LNCAP (cell line): ENCODE measurements at regions not wholly inside any gene's neighbourhood (a gene's known extent, or its start where the extent isn't known, plus 50 kb on each side); places are given as distances from the start of the nearest gene placed in this dataset.

Experiments used
- CTCF ChIP-seq: fragments of 450-650 bp; IDR thresholded peaks from 2 replicates; pipeline ENCODE4 v1.5.1; 2017; ENCODE audit warnings: mild to moderate bottlenecking

GRCh38 chr13:75175575-75175974, 306.4 kb downstream of the TBC1D4 start:
- no peak for TF ChIP-seq CTCF

GRCh38 chr13:75174481-75174880, 307.5 kb downstream of the TBC1D4 start:
- TF ChIP-seq CTCF, result no peak

GRCh38 chr13:75173457-75174356, 308.3 kb downstream of the TBC1D4 start:
- TF ChIP-seq CTCF, result no peak

GRCh38 chr13:75170311-75170710, 311.7 kb downstream of the TBC1D4 start:
- TF ChIP-seq CTCF, result no peak

GRCh38 chr13:75165543-75166230, 316.3 kb downstream of the TBC1D4 start:
- TF ChIP-seq CTCF, result no peak

- no peak for TF ChIP-seq CTCF
Measured at GRCh38 chr13:75161804-75162203, 320.2 kb downstream of the TBC1D4 start.

- TF ChIP-seq CTCF, result no peak
Measured at GRCh38 chr13:75160984-75161383, 321.0 kb downstream of the TBC1D4 start.
